Gastroesophageal sphincter (tissue), 3 donors: ENCODE measurements at regions not wholly inside any gene's neighbourhood (a gene's known extent, or its start where the extent isn't known, plus 50 kb on each side); places are given as distances from the start of the nearest gene placed in this dataset.

Experiments
- CTCF ChIP-seq, 4 experiments: fragments of 200-600 bp in 2 of 4; fragments of 450-650 bp in 2 of 4; sonication (generic) in 1 of 4; IDR thresholded peaks; one replicate each; pipeline ENCODE4 v1.5.1; 2017 to 2019; ENCODE audit warnings: antibody characterized with exemption in 4 of 4, mild to moderate bottlenecking in 2 of 4, moderate library complexity in 2 of 4
- POLR2A ChIP-seq, 2 donors: fragments of 450-650 bp; IDR thresholded peaks; one replicate each; pipeline ENCODE4 v1.6.1; 2017; ENCODE audit warnings: antibody characterized with exemption in 2 of 2, mild to moderate bottlenecking in 2 of 2, moderate library complexity in 1 of 2
- POLR2AphosphoS5 ChIP-seq: sonication (generic); formaldehyde crosslinking; IDR thresholded peaks from one replicate; pipeline ENCODE4 v1.6.1; 2017; ENCODE audit warnings: antibody characterized with exemption

GRCh38 chr15:62914461-62915079 is 128.0 kb upstream of the TPM1 start:
- TF ChIP-seq POLR2A (IDR thresholded peaks at IDR 0.05) (no peak), CTCF (IDR thresholded peaks at IDR 0.05) (no peak), POLR2AphosphoS5 (no peak)
